RWPE2 (cell line): ENCODE measurements at regions not wholly inside any gene's neighbourhood (a gene's known extent, or its start where the extent isn't known, plus 50 kb on each side); places are given as distances from the start of the nearest gene placed in this dataset.

ENCODE experiments used
- ATAC-seq: fragments of 200-7000 bp; cut with Tn5 transposase; 3 replicates; pipeline ENCODE4 v1.9.1; 2021; ENCODE audit warnings: low read depth
- DNase-seq: peaks from one replicate; pipeline ENCODE4 v3.0.0-alpha.2; 2020; ENCODE audit warnings: low spot score
- H3K27ac ChIP-seq: fragments of 450-650 bp; 2 replicates; pipeline ENCODE4 v1.5.1; 2017; ENCODE audit warnings: mild to moderate bottlenecking; ENCODE audit not compliant: poor library complexity, severe bottlenecking
- H3K27me3 ChIP-seq: fragments of 250-450 bp; sonication (Bioruptor Pico); 2 replicates; pipeline ENCODE4 v1.5.1; 2021; ENCODE audit warnings: mild to moderate bottlenecking, moderate library complexity; ENCODE audit not compliant: insufficient read depth, poor library complexity, severe bottlenecking
- H3K36me3 ChIP-seq: fragments of 250-450 bp; sonication (Bioruptor Pico); 2 replicates; pipeline ENCODE4 v1.5.1; 2020; ENCODE audit warnings: low read depth, mild to moderate bottlenecking, moderate library complexity
- H3K4me1 ChIP-seq: fragments of 250-450 bp; sonication (Bioruptor Pico); 2 replicates; pipeline ENCODE4 v1.5.1; 2021; ENCODE audit warnings: mild to moderate bottlenecking, moderate library complexity; ENCODE audit not compliant: insufficient read depth, poor library complexity, severe bottlenecking
- H3K4me3 ChIP-seq: fragments of 250-450 bp; sonication (Bioruptor Pico); 2 replicates; pipeline ENCODE4 v1.5.1; 2021; ENCODE audit warnings: mild to moderate bottlenecking, moderate library complexity; ENCODE audit not compliant: severe bottlenecking
- H3K9me3 ChIP-seq: fragments of 250-450 bp; sonication (Bioruptor Pico); 2 replicates; pipeline ENCODE4 v1.5.1; 2021; ENCODE audit warnings: mild to moderate bottlenecking, moderate library complexity; ENCODE audit not compliant: severe bottlenecking
- CTCF ChIP-seq: fragments of 450-650 bp; IDR thresholded peaks from one replicate; pipeline ENCODE4 v1.5.1; 2017; ENCODE audit warnings: mild to moderate bottlenecking, moderate library complexity; ENCODE audit not compliant: poor library complexity, severe bottlenecking

GRCh38 chr3:117523418-117523817, 813.8 kb downstream of the TUSC7 start:
- H3K4me3 ChIP-seq, result no peak overlapping the region
- peaks cover 5% of the 10 kb centered on the region for H3K27me3 ChIP-seq
- H3K9me3 ChIP-seq, result no peaks in the 10 kb centered on the region
- no peak for TF ChIP-seq CTCF
- DNase-seq, result no peak
- no peaks in the 10 kb centered on the region for H3K36me3 ChIP-seq
- no peak overlapping the region for H3K27ac ChIP-seq
- ATAC-seq, result no peak
- H3K4me1 ChIP-seq, result no peaks in the 10 kb centered on the region

- no peak for TF ChIP-seq CTCF
- Histone ChIP-seq H3K4me3 (no peak overlapping the region), H3K36me3 (no peaks in the 10 kb centered on the region), H3K27ac (no peak overlapping the region), H3K4me1 (no peaks in the 10 kb centered on the region), H3K27me3 (no peaks in the 10 kb centered on the region), H3K9me3 (no peaks in the 10 kb centered on the region)
- ATAC-seq (0 out of 3 replicates have a peak, but pooled peaks have one; percentile 19), DNase-seq (no peak)
Measured at GRCh38 chr3:117524890-117525289, 815.3 kb downstream of the TUSC7 start.

GRCh38 chr3:117526470-117527079, 817.0 kb downstream of the TUSC7 start:
- ATAC-seq, result no peak
- Histone ChIP-seq H3K9me3 (no peaks in the 10 kb centered on the region), H3K4me3 (no peak overlapping the region), H3K27ac (no peak overlapping the region), H3K4me1 (no peaks in the 10 kb centered on the region), H3K27me3 (no peaks in the 10 kb centered on the region), H3K36me3 (no peaks in the 10 kb centered on the region)
- TF ChIP-seq CTCF, result peak; percentile 77
- DNase-seq, result no peak

- H3K9me3 ChIP-seq, result no peaks in the 10 kb centered on the region
- TF ChIP-seq CTCF, result no peak
- no peak overlapping the region for H3K27ac ChIP-seq
- no peak overlapping the region for H3K4me3 ChIP-seq
- DNase-seq (no peak), ATAC-seq (no peak)
- no peaks in the 10 kb centered on the region for H3K4me1 ChIP-seq
- no peaks in the 10 kb centered on the region for H3K36me3 ChIP-seq
- H3K27me3 ChIP-seq, result no peaks in the 10 kb centered on the region
Measured at GRCh38 chr3:117527346-117527745, 817.8 kb downstream of the TUSC7 start.

GRCh38 chr3:117528688-117529087, 819.1 kb downstream of the TUSC7 start:
- Histone ChIP-seq H3K4me1 (no peaks in the 10 kb centered on the region), H3K27me3 (no peaks in the 10 kb centered on the region), H3K27ac (no peak overlapping the region), H3K4me3 (no peak overlapping the region), H3K36me3 (no peaks in the 10 kb centered on the region), H3K9me3 (no peaks in the 10 kb centered on the region)
- ATAC-seq, result no peak
- TF ChIP-seq CTCF, result no peak
- no peak for DNase-seq
